ENCODE measurements at regions not wholly inside any gene's neighbourhood (a gene's known extent, or its start where the extent isn't known, plus 50 kb on each side); places are given as distances from the start of the nearest gene placed in this dataset.

- peaks cover 15% of the 10 kb centered on the region for H3K27me3 Mint-ChIP-seq (ENCODE audit: low read depth, unreplicated experiment)
- Histone ChIP-seq H3K79me2 (ENCODE audit: insufficient read depth, low read length) (no peaks in the 10 kb centered on the region), H3K9ac (ENCODE audit: low read length) (peak overlapping the region; percentile 17), H3K36me3 (ENCODE audit: insufficient read depth, low read length) (no peaks in the 10 kb centered on the region), H3K4me1 (ENCODE audit: insufficient read depth, low read length) (peaks cover 16% of the 10 kb centered on the region), H3K9me3 (ENCODE audit: insufficient read depth, low read depth, low read length) (peaks cover 5% of the 10 kb centered on the region), H2AFZ (ENCODE audit: low read depth, low read length) (peak overlapping the region; percentile 2), H3K27ac (ENCODE audit: low read depth, low read length) (peak overlapping the region; percentile 65), H3K4me2 (ENCODE audit: low read length) (peak overlapping the region; percentile 52), H4K20me1 (ENCODE audit: insufficient read depth, low read length) (no peaks in the 10 kb centered on the region), H3K27me3 (ENCODE audit: insufficient read depth, low read length) (no peaks in the 10 kb centered on the region), H3K4me3 (ENCODE audit: insufficient read depth, low read depth, low read length) (no peak overlapping the region)
- no peaks in the 10 kb centered on the region for H3K36me3 Mint-ChIP-seq (ENCODE audit: low read depth, unreplicated experiment)
- FAIRE-seq: no peak
- no peak overlapping the region for H3K4me3 Mint-ChIP-seq (ENCODE audit: unreplicated experiment)
- TF ChIP-seq, protein P1, sequence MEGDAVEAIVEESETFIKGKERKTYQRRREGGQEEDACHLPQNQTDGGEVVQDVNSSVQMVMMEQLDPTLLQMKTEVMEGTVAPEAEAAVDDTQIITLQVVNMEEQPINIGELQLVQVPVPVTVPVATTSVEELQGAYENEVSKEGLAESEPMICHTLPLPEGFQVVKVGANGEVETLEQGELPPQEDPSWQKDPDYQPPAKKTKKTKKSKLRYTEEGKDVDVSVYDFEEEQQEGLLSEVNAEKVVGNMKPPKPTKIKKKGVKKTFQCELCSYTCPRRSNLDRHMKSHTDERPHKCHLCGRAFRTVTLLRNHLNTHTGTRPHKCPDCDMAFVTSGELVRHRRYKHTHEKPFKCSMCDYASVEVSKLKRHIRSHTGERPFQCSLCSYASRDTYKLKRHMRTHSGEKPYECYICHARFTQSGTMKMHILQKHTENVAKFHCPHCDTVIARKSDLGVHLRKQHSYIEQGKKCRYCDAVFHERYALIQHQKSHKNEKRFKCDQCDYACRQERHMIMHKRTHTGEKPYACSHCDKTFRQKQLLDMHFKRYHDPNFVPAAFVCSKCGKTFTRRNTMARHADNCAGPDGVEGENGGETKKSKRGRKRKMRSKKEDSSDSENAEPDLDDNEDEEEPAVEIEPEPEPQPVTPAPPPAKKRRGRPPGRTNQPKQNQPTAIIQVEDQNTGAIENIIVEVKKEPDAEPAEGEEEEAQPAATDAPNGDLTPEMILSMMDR (IDR thresholded peaks at IDR 0.05; ENCODE audit: insufficient read depth, low read depth, low read length): no peak
- TF ChIP-seq EZH2 (IDR thresholded peaks at IDR 0.05; ENCODE audit: insufficient read depth, low read length): no peak
- no peak for DNase-seq (ENCODE audit: low read depth)
- H3K4me1 Mint-ChIP-seq (ENCODE audit: low read depth, unreplicated experiment): peaks cover 19% of the 10 kb centered on the region
- no peak overlapping the region for H3K27ac Mint-ChIP-seq (ENCODE audit: unreplicated experiment)
- peaks cover 11% of the 10 kb centered on the region for H3K9me3 Mint-ChIP-seq (ENCODE audit: unreplicated experiment)
Observed at GRCh38 chr6:14270142-14270893, 152.7 kb downstream of the CD83 start.

DNA sequence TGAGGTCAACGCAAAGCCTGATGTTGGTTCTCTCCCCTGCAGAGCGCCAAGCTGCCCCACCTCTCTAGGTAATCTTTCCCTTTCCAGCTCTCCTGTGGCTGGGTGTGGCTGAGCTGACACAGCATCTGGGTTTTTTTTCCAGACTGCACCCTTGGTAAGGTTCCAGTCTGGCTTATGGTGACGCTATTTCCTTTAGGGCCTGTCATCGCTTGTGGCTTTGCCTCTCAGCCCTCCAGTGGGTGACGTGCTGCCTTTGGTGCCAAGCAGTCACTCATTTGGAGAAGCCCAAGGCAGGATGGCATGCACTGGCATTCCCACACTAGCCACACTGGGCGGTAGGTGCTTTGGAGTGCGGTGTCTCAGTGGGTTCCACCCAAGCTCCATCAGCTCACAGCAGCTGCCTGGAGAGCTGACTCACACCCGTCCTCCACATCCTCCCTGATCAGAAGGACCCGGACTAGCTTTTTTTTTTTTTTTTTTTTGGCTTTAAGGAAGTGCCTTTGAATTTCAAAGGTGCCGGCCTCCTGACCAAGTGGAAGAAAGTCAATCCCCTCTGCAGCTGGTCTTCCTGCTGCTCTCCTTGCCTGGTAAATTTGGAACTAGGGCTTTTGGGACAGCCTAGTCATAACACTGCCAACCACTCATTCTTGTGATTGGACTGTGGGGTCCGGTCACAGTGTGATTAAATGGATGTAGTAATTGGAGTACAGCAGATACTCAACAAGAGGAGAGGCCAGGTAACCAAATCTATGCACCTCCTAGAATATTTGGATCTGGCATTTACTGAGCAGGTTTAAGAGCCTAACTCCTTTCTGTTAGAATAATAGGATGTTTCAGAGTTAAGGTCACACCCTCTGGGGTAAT, 153.6 kb downstream of the CD83 start:
- Histone ChIP-seq H2AFZ (ENCODE audit: low read depth, low read length) (peak overlapping the region; percentile 22), H3K36me3 (ENCODE audit: insufficient read depth, low read length) (no peaks in the 10 kb centered on the region), H3K27ac (ENCODE audit: low read depth, low read length) (peak overlapping the region; percentile 65), H3K9me3 (ENCODE audit: insufficient read depth, low read depth, low read length) (peaks cover 5% of the 10 kb centered on the region), H3K9ac (ENCODE audit: low read length) (peak overlapping the region; percentile 17), H3K4me1 (ENCODE audit: insufficient read depth, low read length) (peaks cover 16% of the 10 kb centered on the region), H3K4me3 (ENCODE audit: insufficient read depth, low read depth, low read length) (no peak overlapping the region), H3K79me2 (ENCODE audit: insufficient read depth, low read length) (no peaks in the 10 kb centered on the region), H3K4me2 (ENCODE audit: low read length) (peak overlapping the region; percentile 52), H3K27me3 (ENCODE audit: insufficient read depth, low read length) (no peaks in the 10 kb centered on the region), H4K20me1 (ENCODE audit: insufficient read depth, low read length) (no peaks in the 10 kb centered on the region)
- Mint-ChIP-seq H3K27me3 (ENCODE audit: low read depth, unreplicated experiment) (peaks cover 22% of the 10 kb centered on the region), H3K36me3 (ENCODE audit: low read depth, unreplicated experiment) (no peaks in the 10 kb centered on the region), H3K4me3 (ENCODE audit: unreplicated experiment) (no peak overlapping the region), H3K27ac (ENCODE audit: unreplicated experiment) (no peak overlapping the region), H3K4me1 (ENCODE audit: low read depth, unreplicated experiment) (peaks cover 21% of the 10 kb centered on the region), H3K9me3 (ENCODE audit: unreplicated experiment) (peaks cover 9% of the 10 kb centered on the region)
- FAIRE-seq (peak; percentile 84), DNase-seq (ENCODE audit: low read depth) (peak; percentile 97)
- no peak for TF ChIP-seq EZH2 (IDR thresholded peaks at IDR 0.05; ENCODE audit: insufficient read depth, low read length)
- TF ChIP-seq, protein P1 (IDR thresholded peaks at IDR 0.05; ENCODE audit: insufficient read depth, low read depth, low read length): no peak
